ES-I3 (cell line): ENCODE measurements at regions not wholly inside any gene's neighbourhood (a gene's known extent, or its start where the extent isn't known, plus 50 kb on each side); places are given as distances from the start of the nearest gene placed in this dataset.

Experiments used
- H3K36me3 ChIP-seq: 2 replicates; pipeline ENCODE4 v1.6.1; 2013; ENCODE audit warnings: mild to moderate bottlenecking, low read length, control low read depth, moderate library complexity; ENCODE audit not compliant: insufficient read depth
- H3K4me1 ChIP-seq: 2 replicates; pipeline ENCODE4 v1.6.1; 2013; ENCODE audit warnings: mild to moderate bottlenecking, control low read depth, low read length; ENCODE audit not compliant: insufficient read depth
- H3K9ac ChIP-seq: 2 replicates; pipeline ENCODE4 v1.6.1; 2013; ENCODE audit warnings: low read depth, mild to moderate bottlenecking, low read length, moderate library complexity
- H3K9me3 ChIP-seq: 2 replicates; pipeline ENCODE4 v1.6.1; 2013; ENCODE audit warnings: mild to moderate bottlenecking, low read length, moderate library complexity; ENCODE audit not compliant: control insufficient read depth, insufficient read depth

- Histone ChIP-seq H3K9ac (no peak overlapping the region), H3K36me3 (no peaks in the 10 kb centered on the region), H3K4me1 (peaks cover 22% of the 10 kb centered on the region), H3K9me3 (no peaks in the 10 kb centered on the region)
Observed at GRCh38 chr5:141800617-141801016, 77.6 kb downstream of the PCDH1 start.

- Histone ChIP-seq H3K9me3 (no peaks in the 10 kb centered on the region), H3K36me3 (no peaks in the 10 kb centered on the region), H3K4me1 (peaks cover 15% of the 10 kb centered on the region), H3K9ac (no peak overlapping the region)
Observed at GRCh38 chr5:141799507-141800167, 78.6 kb downstream of the PCDH1 start.

- no peaks in the 10 kb centered on the region for H3K36me3 ChIP-seq
- no peaks in the 10 kb centered on the region for H3K9me3 ChIP-seq
- no peak overlapping the region for H3K9ac ChIP-seq
- peaks cover 12% of the 10 kb centered on the region for H3K4me1 ChIP-seq
Observed at GRCh38 chr5:141797425-141797824, 80.8 kb downstream of the PCDH1 start.

GRCh38 chr5:141795421-141795820 lies 82.8 kb downstream of the PCDH1 start:
- H3K36me3 ChIP-seq: no peaks in the 10 kb centered on the region
- no peaks in the 10 kb centered on the region for H3K9me3 ChIP-seq
- peaks cover 12% of the 10 kb centered on the region for H3K4me1 ChIP-seq
- no peak overlapping the region for H3K9ac ChIP-seq

- Histone ChIP-seq H3K9ac (no peak overlapping the region), H3K9me3 (no peaks in the 10 kb centered on the region), H3K36me3 (no peaks in the 10 kb centered on the region), H3K4me1 (peaks cover 12% of the 10 kb centered on the region)
Observed at GRCh38 chr5:141793881-141794280, 84.3 kb downstream of the PCDH1 start.

GRCh38 chr5:141793403-141793802 lies 84.8 kb downstream of the PCDH1 start:
- Histone ChIP-seq H3K9ac (no peak overlapping the region), H3K36me3 (no peaks in the 10 kb centered on the region), H3K4me1 (peaks cover 12% of the 10 kb centered on the region), H3K9me3 (no peaks in the 10 kb centered on the region)

GRCh38 chr5:141790630-141791029 lies 87.6 kb downstream of the PCDH1 start:
- no peak overlapping the region for H3K9ac ChIP-seq
- no peaks in the 10 kb centered on the region for H3K36me3 ChIP-seq
- H3K4me1 ChIP-seq: peaks cover 12% of the 10 kb centered on the region
- H3K9me3 ChIP-seq: no peaks in the 10 kb centered on the region

- Histone ChIP-seq H3K36me3 (no peaks in the 10 kb centered on the region), H3K9me3 (no peaks in the 10 kb centered on the region), H3K4me1 (peaks cover 12% of the 10 kb centered on the region), H3K9ac (no peak overlapping the region)
Observed at GRCh38 chr5:141789330-141789729, 88.9 kb downstream of the PCDH1 start.

- H3K36me3 ChIP-seq: no peaks in the 10 kb centered on the region
- no peaks in the 10 kb centered on the region for H3K9me3 ChIP-seq
- H3K9ac ChIP-seq: no peak overlapping the region
- H3K4me1 ChIP-seq: peaks cover 8% of the 10 kb centered on the region
Observed at GRCh38 chr5:141788296-141788970, 89.8 kb downstream of the PCDH1 start.

- H3K4me1 ChIP-seq: no peaks in the 10 kb centered on the region
- no peak overlapping the region for H3K9ac ChIP-seq
- no peaks in the 10 kb centered on the region for H3K9me3 ChIP-seq
- H3K36me3 ChIP-seq: no peaks in the 10 kb centered on the region
Observed at GRCh38 chr5:141787376-141787775, 90.8 kb downstream of the PCDH1 start.

- no peaks in the 10 kb centered on the region for H3K4me1 ChIP-seq
- no peaks in the 10 kb centered on the region for H3K9me3 ChIP-seq
- H3K36me3 ChIP-seq: no peaks in the 10 kb centered on the region
- H3K9ac ChIP-seq: no peak overlapping the region
Observed at GRCh38 chr5:141786700-141787099, 91.5 kb downstream of the PCDH1 start.

GRCh38 chr5:141785711-141786110 lies 92.5 kb downstream of the PCDH1 start:
- Histone ChIP-seq H3K9me3 (no peaks in the 10 kb centered on the region), H3K9ac (no peak overlapping the region), H3K36me3 (no peaks in the 10 kb centered on the region), H3K4me1 (peaks cover 3% of the 10 kb centered on the region)

- Histone ChIP-seq H3K4me1 (peaks cover 8% of the 10 kb centered on the region), H3K36me3 (no peaks in the 10 kb centered on the region), H3K9ac (no peak overlapping the region), H3K9me3 (no peaks in the 10 kb centered on the region)
Observed at GRCh38 chr5:141785135-141785534, 93.1 kb downstream of the PCDH1 start.

GRCh38 chr5:141784529-141784928 lies 93.7 kb downstream of the PCDH1 start:
- Histone ChIP-seq H3K36me3 (no peaks in the 10 kb centered on the region), H3K9ac (no peak overlapping the region), H3K4me1 (peaks cover 12% of the 10 kb centered on the region), H3K9me3 (no peaks in the 10 kb centered on the region)

GRCh38 chr5:141783947-141784296 lies 94.3 kb downstream of the PCDH1 start:
- Histone ChIP-seq H3K9ac (no peak overlapping the region), H3K4me1 (peaks cover 17% of the 10 kb centered on the region), H3K9me3 (no peaks in the 10 kb centered on the region), H3K36me3 (no peaks in the 10 kb centered on the region)
